ENCODE measurements at regions not wholly inside any gene's neighbourhood (a gene's known extent, or its start where the extent isn't known, plus 50 kb on each side); places are given as distances from the start of the nearest gene placed in this dataset.

DNA sequence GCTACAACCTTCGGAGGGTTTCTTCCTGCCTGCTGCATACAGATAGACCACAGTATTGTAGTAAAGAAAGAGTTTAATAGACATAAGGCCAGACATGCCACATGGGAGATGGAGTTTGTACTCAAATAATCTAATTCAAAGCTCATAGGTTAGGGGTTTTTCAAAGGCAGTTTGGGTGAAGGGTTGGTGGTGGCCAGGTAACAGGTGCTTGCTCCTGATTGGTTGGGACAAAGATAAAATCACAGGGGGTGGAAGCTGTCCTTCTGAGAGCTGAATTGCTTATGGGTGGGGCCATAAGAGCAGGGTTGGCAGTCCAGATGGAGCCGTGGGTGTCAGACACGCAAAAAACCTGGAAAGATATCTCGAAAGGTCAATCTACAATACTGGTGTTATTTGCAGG is 92.3 kb upstream of the ETV3 start:
- TF ChIP-seq, protein P1, sequence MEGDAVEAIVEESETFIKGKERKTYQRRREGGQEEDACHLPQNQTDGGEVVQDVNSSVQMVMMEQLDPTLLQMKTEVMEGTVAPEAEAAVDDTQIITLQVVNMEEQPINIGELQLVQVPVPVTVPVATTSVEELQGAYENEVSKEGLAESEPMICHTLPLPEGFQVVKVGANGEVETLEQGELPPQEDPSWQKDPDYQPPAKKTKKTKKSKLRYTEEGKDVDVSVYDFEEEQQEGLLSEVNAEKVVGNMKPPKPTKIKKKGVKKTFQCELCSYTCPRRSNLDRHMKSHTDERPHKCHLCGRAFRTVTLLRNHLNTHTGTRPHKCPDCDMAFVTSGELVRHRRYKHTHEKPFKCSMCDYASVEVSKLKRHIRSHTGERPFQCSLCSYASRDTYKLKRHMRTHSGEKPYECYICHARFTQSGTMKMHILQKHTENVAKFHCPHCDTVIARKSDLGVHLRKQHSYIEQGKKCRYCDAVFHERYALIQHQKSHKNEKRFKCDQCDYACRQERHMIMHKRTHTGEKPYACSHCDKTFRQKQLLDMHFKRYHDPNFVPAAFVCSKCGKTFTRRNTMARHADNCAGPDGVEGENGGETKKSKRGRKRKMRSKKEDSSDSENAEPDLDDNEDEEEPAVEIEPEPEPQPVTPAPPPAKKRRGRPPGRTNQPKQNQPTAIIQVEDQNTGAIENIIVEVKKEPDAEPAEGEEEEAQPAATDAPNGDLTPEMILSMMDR (IDR thresholded peaks at IDR 0.05; ENCODE audit: extremely low read depth in 1 of 2, insufficient read depth in 1 of 2, low read depth in 1 of 2, low read length in 2 of 2) = no peak
- TF ChIP-seq POLR2A (IDR thresholded peaks at IDR 0.05; ENCODE audit: low read depth, low read length) = no peak
- TF ChIP-seq POLR2AphosphoS5 (IDR thresholded peaks at IDR 0.05; ENCODE audit: insufficient read depth, low read depth, low read length) = no peak
- TF ChIP-seq, protein P2, sequence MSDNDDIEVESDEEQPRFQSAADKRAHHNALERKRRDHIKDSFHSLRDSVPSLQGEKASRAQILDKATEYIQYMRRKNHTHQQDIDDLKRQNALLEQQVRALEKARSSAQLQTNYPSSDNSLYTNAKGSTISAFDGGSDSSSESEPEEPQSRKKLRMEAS (IDR thresholded peaks at IDR 0.05; ENCODE audit: insufficient read depth, insufficient read length) = no peak

All from endothelial cell of umbilical vein (primary cell).